NK-92 treated with Interleukin-12 subunit alpha and Interleukin-12 subunit beta, amount 100 ng/mL, for 24 hours (cell line): ENCODE measurements at regions not wholly inside any gene's neighbourhood (a gene's known extent, or its start where the extent isn't known, plus 50 kb on each side); places are given as distances from the start of the nearest gene placed in this dataset.

ENCODE experiments used
- DNase-seq: peaks from one replicate; lab custom pipeline; 2025; lab: John Stamatoyannopoulos, UW

DNA sequence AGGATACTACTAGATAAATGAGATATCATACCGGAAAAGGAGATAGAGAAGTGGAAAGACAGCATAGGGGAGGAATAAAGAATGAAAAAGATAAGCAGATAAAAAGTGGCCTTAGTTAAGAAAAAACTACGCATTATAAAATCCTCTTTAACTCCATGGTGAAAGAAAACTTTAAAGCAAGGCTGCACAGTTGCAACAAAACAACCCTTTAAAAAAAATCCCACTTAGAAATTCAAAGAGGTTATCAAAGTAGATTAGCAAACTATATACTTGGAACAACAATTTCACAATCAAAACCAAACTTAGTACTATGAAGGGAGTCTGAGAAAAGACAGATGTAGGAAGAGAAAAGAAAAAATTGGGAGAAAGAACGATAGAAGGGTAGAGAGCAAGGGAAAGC lies 133.4 kb upstream of the OSR1 start:
- no peak for DNase-seq

DNA sequence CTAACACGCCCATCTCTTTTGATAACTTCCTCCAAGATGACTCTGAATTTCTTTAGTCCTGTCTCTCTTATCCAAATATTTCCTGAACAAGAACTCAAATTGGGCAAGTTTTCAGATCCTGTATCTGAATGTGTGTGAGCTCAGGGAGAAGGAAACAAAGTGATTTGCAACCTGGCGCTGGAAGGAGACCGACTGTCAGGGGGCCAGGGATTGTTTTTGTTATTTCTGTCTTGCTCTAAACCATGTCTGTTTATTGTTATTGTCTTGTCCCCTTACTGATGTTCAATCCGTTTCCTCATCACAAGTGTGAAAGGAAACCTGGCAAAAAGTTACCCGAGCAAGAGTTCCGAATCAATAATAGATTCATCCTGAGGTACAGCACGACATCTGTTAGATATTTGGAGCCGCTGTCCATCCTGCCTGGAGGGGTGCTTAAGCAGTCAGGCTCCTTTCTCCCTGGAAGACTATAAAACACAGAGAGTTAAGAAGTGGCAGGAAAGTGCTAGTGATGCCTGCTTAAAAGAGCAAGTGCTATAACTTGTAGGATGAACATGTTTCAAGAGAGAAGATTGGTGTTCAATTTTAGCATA lies 132.5 kb upstream of the OSR1 start:
- no peak for DNase-seq

DNA sequence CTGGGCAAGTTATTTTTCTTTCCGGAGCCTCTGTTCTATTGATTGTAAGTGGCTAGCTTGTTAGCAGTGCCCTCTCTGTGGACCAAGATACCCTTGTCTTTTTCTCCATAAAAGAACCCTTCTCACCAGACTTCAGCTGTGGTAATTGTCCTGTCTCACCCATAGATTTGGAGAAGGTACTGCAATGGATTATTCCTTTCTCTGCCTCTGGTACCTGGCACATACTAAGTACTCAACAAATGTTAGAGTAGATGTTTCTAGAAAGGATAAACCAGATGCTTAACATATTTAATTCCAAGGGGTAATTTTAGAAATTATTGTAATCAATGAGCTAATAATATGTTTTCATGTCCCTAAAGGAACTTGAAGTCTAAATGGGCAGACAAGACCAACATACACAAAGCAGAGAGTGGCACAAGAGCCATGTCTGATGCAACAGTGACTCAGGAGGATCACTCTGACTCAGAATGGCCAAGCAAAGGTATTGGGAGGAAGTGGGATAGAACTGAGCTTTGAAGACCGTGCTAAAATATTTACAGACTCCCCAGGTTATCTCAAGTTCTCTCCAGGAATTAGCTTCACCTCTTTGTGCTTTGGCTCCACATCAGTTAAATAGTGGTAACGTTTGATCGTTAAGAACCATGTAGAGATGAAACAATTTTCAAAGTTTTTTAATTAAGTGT lies 129.7 kb upstream of the OSR1 start:
- DNase-seq: no peak

DNA sequence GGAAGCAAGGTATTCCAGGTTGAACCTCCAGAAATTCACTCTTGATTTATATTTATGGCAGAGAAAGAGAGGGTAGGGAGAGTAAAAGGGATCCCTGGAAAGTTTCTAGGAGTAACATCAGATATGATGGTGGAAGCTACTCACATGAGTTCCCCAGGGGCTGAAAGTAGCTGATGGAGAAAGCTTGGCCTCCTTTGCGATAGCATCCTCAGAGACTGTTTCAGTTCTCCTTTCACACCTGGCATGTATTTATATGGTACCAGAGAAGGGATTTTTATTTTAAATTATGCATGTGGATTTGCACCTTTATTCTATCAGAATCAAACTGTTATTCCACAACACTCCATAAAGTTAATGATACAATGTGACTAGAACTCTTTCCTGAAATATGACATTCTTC lies 126.3 kb upstream of the OSR1 start:
- DNase-seq: no peak

DNA sequence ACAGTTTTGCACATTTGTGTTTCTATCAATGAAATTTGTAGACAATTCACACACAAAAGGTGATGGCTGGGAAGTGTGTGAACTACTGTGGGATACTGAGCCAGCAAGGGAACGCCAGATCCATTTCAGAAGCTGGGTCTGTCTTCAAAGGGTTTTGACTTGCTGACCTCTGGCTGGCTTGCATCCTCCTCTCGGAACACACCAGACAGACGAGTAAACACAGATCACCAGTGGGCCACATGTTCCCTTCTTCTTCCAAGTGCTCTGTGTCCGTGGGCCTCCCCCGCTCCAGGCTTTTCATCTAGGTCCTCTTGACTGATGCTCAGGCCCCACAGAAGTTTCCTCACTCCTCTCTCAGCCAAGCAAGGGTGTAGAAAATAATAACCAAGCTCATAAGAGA lies 122.2 kb upstream of the OSR1 start:
- DNase-seq: no peak

DNA sequence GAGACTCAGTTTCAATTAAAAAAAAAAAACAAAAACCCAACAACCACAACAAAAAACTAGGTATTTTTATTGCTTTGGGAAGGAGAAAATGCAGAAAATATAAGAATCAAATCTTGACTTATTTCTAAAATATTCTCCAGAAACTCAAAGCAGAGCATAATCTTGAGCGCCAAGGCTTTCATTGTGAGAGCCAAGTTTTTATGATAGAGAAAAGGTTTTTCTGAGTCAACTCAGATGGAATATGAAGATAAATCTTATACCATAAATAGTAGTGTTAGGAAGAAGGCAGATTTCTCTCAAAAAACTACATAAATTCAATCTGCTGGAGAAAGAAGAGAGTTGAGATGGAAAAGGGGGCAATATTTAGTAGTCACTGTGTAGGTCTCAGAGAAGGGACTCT lies 121.2 kb upstream of the OSR1 start:
- DNase-seq: no peak

DNA sequence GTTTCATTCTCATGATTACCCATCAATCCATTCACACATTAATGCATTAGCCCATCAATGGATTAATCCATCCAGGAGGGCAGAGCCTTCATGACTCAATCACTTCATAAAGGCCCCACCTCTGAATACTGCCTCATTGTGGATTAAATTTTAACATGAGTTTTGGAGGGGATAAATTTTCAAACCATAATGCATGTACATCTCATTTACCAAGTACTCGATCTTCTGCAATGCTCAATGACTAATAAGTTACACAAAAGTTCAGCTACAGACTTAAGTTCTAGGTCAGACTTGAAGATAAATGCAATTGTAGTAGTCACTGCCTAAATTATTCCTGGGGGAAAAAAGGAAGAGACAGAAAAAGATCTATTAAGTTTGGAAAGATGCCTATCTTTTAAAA lies 120.0 kb upstream of the OSR1 start:
- DNase-seq: no peak

DNA sequence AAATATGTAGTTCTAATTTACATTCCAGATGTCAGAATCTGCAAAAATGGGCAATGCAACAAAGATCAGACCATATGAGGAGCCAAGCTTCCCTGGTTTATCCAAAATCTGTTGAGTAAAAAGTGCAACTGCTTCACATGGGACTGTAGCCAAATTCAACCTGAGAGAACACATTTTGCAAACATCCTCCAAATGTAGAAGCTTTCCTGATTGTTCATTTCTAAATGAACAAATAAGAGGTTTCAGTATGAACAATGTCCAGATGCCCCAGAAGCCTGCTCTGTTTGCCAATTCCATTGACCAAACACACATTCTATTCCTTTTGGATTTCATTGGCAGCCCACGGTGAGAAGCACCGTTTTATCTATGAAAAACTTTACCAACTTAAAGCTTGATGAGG lies 117.9 kb upstream of the OSR1 start:
- no peak for DNase-seq

DNA sequence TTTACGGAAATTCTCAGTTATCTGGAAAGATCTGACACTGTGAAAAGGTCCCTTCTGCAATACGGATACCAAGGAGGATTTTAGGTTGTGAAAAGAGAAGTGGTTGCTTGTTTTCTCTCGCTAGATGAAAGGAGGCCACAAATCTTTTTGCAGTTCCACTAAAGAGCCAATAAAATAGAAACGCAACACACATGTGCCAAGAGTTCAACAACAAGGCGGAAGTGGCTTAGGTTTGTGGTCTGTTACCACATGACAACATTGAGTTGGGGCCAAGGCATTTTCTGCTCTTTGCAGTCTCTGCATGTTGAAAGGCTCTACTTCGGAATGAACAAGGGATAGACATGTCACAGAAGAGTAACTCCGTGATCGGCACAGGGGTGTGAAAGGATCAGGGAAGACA lies 115.7 kb upstream of the OSR1 start:
- DNase-seq: peak; percentile 5

DNA sequence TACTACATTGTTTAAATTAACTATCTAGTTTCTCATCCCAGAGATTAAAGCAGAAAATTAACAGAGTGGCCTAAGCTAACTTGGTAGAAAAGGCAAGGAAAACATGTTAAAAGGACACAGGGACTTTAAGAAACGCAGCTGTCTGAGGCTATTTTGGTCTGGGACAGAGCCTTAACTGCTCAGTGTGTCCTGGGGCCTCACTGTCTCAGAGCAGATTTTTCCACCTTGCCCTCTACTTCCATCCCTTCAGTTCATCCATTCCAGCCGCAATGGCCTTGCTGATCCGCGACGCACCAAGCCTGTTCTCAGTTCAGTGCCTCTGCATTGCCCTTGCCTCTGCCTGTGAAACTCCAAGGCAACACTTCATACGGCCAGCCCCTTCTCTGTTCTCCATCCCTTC lies 114.9 kb upstream of the OSR1 start:
- DNase-seq: no peak

DNA sequence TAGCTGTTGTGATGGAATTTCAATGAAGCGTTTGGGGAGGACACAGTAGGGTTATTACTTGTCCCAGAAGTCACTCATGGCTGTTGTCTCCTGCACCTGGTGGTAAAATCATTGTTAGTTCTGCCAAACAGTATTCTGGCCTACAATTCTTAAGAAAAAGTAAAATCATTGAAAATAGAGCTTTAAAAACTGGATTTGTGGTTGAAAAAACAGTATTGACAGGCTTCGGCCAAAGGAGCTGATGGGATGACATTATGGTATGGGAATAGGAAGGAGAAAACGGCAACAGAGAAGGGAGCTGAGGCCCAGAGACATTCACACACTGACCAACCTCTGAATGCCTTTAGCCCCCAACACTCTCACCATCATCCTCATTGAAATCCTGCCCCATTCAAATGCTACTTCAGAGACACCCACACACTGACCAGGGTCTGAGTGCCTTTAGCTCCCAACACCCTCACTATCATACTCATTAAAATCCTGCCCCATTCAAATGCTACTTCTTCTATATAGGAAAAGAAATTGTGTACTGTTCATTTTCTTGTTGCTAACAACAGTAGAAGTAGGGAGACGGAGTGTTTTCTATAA lies 114.1 kb upstream of the OSR1 start:
- DNase-seq: no peak

DNA sequence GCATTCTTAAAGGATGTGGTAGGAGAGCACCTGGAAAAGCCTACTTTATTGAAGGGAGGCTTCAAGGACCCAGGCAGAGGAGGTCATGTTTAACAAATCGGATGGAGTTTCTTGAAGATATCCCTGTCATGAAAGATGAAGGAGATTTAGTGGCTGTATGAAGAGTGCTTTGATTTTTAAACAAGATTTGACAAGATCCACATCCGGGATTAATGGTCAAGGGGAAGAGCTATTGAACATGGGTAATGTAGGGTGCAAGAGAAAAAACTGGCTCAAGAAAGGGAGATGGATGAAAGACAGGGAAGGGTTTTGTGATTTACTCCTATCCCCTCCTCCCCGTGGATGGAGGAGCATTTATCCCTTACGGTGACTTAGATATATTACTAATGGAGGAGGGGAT lies 113.1 kb upstream of the OSR1 start:
- no peak for DNase-seq

DNA sequence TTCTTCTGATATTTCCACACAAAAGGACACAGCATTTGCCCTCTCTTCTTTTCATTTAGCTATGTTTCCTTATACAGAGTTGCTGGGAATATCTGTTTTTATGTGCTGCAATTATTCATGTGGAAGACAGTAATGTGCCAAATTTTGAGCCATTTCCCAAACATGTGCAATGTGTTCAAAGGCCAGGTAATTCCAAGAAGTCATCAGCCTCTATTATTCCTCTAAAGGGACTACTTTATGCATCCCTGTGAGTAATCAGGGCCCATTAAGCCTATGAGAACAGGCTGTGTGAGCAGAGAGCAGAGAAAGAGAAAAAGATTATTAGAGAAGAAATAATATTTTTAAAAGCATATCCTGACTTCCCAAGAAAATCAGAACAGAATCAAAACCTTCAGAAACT lies 107.6 kb upstream of the OSR1 start:
- DNase-seq: no peak

DNA sequence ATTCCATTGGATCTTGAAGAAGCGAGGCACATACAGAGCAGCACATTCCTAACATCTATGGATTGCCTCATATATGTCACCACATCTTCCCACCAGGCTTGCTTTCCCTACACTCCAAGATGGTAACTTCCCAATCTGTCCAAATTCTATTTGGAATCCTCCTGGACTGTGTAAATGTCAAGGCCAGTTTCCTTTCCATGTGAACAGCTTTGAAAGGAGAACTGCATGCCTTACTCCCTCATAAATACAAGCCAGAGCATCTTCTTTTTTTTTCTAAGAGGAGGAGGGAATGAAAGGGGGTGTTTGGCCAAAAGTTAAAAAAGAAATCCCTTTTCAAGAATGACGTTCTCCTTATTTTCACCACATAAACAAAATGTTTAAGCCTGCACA lies 103.8 kb upstream of the OSR1 start:
- no peak for DNase-seq

DNA sequence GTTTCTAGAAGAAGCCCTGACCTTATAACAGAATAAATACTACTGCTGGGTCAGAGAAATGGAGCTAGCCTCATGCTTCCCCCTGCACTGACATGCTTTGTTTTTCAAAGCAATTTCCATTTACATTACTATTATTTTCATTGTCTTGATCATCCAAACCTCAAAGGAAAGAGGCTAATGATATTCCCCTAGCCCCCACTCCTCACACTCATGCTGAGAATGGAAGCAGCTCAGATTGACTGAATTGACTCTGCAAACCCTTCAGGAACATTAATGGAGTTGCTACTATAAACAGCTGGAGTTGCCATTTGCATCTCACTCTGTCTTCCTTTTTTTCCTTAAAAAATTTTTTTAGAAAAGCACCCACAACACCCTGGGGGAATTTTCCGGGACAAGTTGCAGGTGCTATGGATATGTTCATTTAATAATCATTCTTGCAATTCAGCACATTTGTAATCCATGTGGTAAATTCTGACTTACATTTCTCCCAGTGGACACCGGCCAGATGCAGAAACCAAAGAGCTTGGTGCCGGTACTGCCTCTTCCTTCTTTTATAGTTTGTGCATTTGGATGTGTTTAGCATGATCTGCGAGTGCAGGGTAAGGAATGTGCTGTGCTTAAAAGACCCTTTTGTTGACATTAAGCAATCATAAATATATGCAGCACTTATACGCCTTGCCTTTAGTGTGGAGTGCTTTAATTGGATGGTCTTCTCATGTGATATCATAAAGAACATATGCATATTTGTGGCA lies 103.3 kb upstream of the OSR1 start:
- DNase-seq: no peak

DNA sequence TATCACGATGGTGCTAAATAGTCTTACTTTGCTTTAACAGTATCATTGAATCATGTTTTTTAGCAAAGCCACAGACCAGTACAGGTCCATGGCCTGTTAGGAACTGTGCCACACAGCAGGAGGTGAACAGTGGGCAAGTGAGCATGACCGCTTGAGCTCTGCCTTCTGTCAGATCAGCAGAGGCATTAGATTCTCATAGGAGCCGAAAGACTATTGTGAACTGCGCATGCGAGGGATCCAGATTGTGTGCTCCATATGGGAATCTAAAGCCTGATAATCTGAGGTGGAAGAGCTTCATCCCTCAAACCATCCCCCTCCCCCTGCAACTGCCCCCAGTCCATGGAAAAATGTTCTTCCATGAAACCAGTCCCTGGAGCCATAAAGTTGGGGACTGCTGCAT lies 102.3 kb upstream of the OSR1 start:
- DNase-seq: no peak

DNA sequence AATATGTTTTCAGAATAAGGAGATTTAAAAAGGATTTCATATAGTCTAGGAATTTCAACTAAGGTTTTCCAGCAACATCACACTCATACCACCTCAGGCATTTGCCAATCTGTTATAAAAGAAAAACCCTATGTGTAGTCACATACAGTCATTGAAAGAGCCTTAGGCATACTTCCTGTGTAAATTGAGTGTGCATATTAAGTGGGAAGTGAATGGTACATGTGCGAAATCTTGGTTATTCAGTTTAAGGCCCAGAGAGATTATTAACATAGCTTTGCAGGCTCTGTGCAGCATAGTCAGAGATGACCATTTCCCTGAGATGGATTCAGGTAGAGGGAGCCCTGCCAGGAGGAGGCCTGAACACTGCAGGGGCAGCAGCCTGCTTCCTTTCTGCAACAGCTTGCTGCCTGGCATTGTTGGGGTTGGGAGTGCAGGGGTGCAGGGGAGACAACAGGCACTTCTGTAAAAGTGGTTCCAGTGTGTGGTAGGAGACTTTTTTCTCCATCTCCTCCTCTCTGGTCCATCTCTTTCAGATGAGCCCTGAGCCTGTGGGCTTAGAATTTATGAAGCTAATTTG lies 100.1 kb upstream of the OSR1 start:
- DNase-seq: no peak

DNA sequence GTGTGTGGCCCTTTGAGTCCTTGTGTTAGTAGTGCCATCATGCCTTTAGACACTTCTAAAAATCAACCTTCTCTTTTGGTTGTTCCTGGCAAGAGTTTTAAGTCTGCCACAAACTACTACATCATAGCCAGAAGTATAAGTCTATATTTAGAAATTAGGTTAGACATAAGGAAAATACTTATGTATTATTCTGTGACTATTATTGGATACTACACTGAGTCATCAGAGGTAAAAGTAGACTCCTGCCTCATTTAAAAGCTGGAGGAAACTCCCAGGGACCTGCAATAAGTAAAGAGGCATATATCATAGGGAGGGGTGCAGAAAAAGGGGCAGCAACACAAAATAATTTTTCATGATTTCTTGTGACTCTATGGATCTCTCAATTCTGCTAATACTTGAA lies 99.4 kb upstream of the OSR1 start:
- no peak for DNase-seq

DNA sequence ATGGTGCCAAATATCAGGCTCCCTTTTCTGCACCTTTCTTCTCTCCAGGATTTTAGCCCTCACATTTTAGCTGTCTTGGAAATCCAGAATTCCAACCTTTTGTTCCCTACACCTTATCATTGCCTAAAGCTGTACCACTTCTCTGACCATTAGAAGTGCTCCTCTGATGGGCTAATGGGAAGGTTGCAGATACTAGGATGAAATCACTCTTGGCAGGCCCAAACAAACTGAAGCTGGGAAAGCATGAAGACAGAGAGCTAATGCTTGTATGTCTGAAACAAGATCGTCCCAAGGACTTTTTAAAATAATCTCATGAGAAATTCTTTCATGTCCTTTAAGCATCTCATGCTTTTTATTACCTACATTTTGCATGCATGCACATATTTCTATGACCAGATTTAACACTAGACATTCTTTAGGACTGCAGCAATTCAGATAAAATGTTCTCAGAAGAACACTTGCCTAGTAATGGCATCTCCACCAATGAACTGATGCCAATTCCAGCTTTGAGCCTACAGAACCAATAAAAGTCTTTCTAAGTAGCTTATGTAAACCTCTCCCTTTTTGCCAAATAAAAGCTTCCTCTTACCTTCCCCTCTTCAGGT lies 98.4 kb upstream of the OSR1 start:
- no peak for DNase-seq

DNA sequence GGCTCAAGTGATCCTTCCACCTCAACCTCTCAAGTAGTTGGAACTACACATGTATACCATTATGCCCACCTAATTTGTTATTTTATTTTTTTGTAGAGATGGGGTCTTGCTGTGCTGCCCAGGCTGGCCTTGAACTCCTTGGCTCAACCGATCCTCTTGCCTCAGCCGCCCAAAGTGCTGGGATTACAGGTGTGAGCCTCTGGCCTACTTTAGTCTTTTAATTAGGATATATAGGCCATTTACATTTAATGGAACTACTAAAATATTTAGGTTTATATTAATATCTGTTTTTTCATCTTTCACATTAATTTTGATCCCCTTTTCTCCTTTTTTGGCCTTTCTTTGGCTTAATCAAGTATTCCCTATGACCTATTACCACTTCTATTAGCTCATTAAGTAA lies 95.7 kb upstream of the OSR1 start:
- no peak for DNase-seq

DNA sequence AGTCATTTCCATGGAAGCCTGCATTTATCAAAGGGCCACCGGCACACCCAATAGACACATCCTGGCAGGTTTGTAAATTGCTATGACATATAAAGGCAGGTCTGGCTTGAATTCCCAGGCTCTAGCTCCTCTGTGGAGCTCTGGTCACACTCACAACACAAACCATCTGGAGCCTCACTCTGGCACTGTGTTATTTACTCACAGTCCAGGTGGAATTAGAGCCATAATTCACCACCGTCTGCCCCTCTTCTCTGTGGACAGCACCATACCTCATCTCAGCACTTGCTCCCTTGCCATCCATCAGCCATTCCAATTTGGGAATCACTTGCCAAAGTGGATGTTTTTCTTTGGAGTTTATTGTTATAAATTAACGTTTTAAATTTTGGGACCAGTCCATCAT lies 84.3 kb upstream of the OSR1 start:
- no peak for DNase-seq

DNA sequence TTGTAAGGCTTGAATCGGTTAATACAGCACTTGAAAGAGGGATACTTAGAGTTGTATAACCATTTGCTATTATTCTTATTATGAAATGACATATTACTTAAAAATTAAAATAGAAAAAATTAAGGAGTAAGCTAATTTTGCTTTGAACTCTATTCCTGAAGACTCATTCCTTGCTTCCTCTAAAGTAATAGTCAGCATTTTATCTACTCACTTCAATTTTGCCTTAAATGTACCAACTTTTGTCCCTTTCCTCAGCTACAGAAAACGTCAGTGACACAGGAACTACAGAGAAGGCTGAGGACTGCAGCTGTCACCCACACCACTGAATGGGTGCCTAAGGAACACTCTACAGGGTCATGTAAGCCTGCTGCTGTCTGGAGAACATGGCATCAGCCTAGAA lies 80.7 kb upstream of the OSR1 start:
- DNase-seq: no peak

DNA sequence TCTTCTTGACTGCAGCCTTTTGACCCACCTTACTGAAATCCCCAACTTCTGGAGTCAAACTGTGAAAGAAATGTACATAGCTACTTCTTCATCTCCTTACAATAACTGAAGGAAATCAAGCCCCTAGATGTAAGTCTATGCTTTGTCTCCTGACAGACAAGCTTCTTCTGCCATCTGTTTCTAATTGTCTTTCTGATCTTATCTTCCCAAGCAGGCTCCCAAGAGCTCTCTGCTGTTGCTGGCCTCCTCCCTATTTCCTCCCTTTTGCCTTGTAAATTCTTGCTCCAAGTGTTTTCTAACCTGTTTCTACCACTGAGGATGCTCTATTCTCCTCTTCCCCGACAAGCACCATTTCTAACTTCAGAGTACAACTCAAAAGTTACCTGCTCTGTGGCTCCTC lies 77.4 kb upstream of the OSR1 start:
- DNase-seq: no peak
